ENCODE measurements at regions not wholly inside any gene's neighbourhood (a gene's known extent, or its start where the extent isn't known, plus 50 kb on each side); places are given as distances from the start of the nearest gene placed in this dataset.

GRCh38 chr2:120443946-120444345 is 98.0 kb downstream of the INHBB start (continued):
- no peak for TF ChIP-seq MGA (IDR thresholded peaks at IDR 0.05)
- TF ChIP-seq BRF1 (IDR thresholded peaks at IDR 0.05; ENCODE audit: borderline replicate concordance, extremely low read depth, insufficient read length): no peak
